ENCODE measurements at regions not wholly inside any gene's neighbourhood (a gene's known extent, or its start where the extent isn't known, plus 50 kb on each side); places are given as distances from the start of the nearest gene placed in this dataset.

DNA sequence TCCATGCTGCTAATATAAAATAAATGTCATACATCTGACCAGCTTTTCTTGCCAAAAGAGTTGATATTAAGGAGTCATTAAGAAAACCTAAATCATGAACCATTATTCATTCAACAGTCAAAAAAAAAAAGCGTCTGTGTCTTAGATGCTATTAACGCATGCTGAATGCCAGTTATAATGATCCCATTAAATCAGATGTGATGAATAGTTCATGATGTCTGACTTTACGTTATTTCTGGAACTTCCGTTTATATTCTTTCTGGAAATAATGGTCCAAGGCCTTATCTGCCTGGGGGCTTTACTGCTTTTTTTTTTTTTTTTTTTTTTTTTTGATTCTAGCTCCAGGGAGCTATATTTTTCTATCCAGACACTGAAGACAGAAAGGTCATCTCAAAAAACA is 877.1 kb downstream of the HACE1 start:
- 39 to 44% (median 40%) methylated on average over 4 of the region's 4 CpGs for WGBS, 4 donors
- Histone ChIP-seq H3K4me3 (no peak overlapping the region), H3K4me1 (replicated peaks in 1 of 2) (no peaks in the 10 kb centered on the region), H3K27me3 (no peaks in the 10 kb centered on the region), H3K9me3 (replicated peaks in 1 of 3) (no peaks in the 10 kb centered on the region), H3K36me3 (replicated peaks in 1 of 2) (no peaks in the 10 kb centered on the region), H3K27ac (no peak overlapping the region)
- TF ChIP-seq, protein P1, sequence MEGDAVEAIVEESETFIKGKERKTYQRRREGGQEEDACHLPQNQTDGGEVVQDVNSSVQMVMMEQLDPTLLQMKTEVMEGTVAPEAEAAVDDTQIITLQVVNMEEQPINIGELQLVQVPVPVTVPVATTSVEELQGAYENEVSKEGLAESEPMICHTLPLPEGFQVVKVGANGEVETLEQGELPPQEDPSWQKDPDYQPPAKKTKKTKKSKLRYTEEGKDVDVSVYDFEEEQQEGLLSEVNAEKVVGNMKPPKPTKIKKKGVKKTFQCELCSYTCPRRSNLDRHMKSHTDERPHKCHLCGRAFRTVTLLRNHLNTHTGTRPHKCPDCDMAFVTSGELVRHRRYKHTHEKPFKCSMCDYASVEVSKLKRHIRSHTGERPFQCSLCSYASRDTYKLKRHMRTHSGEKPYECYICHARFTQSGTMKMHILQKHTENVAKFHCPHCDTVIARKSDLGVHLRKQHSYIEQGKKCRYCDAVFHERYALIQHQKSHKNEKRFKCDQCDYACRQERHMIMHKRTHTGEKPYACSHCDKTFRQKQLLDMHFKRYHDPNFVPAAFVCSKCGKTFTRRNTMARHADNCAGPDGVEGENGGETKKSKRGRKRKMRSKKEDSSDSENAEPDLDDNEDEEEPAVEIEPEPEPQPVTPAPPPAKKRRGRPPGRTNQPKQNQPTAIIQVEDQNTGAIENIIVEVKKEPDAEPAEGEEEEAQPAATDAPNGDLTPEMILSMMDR (IDR thresholded peaks at IDR 0.05), result no peak
- no peak for TF ChIP-seq POLR2A (IDR thresholded peaks at IDR 0.05)
- intact Hi-C loops (cut with DNase I), result no loop called here
- DNase-seq, result no peak

DNA sequence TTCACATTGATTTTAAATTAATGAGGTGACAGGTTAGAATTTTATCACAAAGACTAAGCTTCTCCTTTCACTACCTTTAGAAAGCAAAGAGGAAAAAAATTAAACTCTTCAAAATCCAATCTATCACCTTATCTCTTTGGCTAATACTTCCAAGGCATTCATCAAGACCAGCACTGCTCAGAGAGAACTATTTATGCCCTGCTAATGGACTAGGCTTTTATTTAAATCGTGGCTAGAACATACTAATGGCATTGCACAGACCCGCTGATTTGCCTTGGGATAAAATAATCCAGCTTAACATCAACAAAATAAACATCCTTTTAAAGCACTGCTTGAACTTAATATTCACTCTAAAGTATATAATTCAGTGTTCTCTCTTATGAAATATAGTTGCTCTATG is 880.4 kb downstream of the HACE1 start:
- no peak overlapping the region for H3K4me3 ChIP-seq
- WGBS, 4 donors, result 36 to 52% (median 45%) methylated on average over 2 of the region's 2 CpGs

DNA sequence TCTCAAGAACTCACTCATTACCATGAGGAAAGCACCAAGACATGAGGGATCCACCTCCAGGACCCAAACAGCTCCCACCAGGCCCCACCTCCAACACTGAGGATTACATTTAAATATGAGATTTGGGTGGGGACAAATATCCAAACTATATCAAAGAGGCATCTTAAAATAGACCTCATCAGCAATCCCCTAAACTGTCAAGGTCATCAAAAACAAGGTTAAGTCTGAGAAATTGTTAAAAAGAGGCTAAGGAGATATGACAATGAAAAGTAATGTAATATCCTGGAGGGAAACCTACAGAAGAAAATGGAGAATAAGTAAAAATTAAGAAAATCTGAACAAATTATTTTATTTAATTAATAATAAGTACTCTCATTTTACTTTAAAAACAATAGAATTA is 922.3 kb downstream of the HACE1 start:
- no peak for DNase-seq
- no peak for TF ChIP-seq POLR2A (IDR thresholded peaks at IDR 0.05)
- TF ChIP-seq, protein P1 (IDR thresholded peaks at IDR 0.05), result no peak
- intact Hi-C loops (cut with DNase I), result no loop called here

More for the DNA sequence above, 880.4 kb downstream of the HACE1 start:
- H3K9me3 ChIP-seq (replicated peaks in 1 of 3), result no peaks in the 10 kb centered on the region
- no peak overlapping the region for H3K27ac ChIP-seq
- no peaks in the 10 kb centered on the region for H3K27me3 ChIP-seq
- DNase-seq, result no peak
- intact Hi-C loops (cut with DNase I), result no loop called here
- TF ChIP-seq POLR2A (IDR thresholded peaks at IDR 0.05), result no peak
- TF ChIP-seq, protein P1 (IDR thresholded peaks at IDR 0.05), result no peak
- H3K4me1 ChIP-seq (replicated peaks in 1 of 2), result no peaks in the 10 kb centered on the region
- no peaks in the 10 kb centered on the region for H3K36me3 ChIP-seq (replicated peaks in 1 of 2)

DNA sequence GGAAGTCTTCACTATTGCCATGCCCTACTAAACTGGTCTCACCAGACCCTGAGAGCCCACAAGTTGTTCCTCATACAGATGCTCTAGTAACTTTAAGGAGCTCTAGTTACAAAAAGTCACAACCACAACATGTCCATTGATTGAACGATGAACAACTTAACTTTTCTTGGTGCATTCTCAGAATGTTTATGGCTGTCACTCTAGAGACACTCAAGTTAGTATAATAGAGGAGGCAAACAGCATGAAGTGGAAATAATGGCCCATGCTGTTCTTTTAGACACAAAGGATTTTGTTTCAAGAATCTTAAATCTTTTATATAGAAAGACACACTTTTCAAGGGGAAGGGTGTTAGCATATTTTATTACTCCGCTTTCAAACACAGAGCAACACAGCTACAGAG is 934.4 kb downstream of the HACE1 start:
- Histone ChIP-seq H3K4me3 (no peak overlapping the region), H3K9me3 (replicated peaks in 1 of 3) (peaks cover 0 to 5% (median 0%) of the 10 kb centered on the region in 3 donors), H3K27ac (no peak overlapping the region), H3K27me3 (no peaks in the 10 kb centered on the region), H3K4me1 (replicated peaks in 1 of 2) (no peaks in the 10 kb centered on the region), H3K36me3 (replicated peaks in 1 of 2) (no peaks in the 10 kb centered on the region)
- TF ChIP-seq, protein P1 (IDR thresholded peaks at IDR 0.05), result no peak
- TF ChIP-seq POLR2A (IDR thresholded peaks at IDR 0.05), result no peak
- intact Hi-C loops (cut with DNase I), result no loop called here
- WGBS, 4 donors, result 78 to 84% (median 82%) methylated on average over 2 of the region's 2 CpGs
- no peak for DNase-seq

More for the DNA sequence above, 922.3 kb downstream of the HACE1 start:
- H3K27ac ChIP-seq, result no peak overlapping the region
- no peaks in the 10 kb centered on the region for H3K36me3 ChIP-seq (replicated peaks in 1 of 2)
- no peaks in the 10 kb centered on the region for H3K9me3 ChIP-seq (replicated peaks in 1 of 3)
- H3K4me3 ChIP-seq, result no peak overlapping the region
- no peaks in the 10 kb centered on the region for H3K27me3 ChIP-seq
- H3K4me1 ChIP-seq (replicated peaks in 1 of 2), result no peaks in the 10 kb centered on the region
